Mesothelial cell of epicardium (in vitro differentiated cells): ENCODE measurements at regions not wholly inside any gene's neighbourhood (a gene's known extent, or its start where the extent isn't known, plus 50 kb on each side); places are given as distances from the start of the nearest gene placed in this dataset.
A peak's percentile ranks its signal among the peaks of the same experiment; 100 is the strongest.

Experiments used
- DNase-seq, 2 experiments: peaks; one replicate each; pipeline ENCODE4 v3.0.0; 2021; ENCODE audit warnings: low spot score in 2 of 2; ENCODE audit not compliant: unreplicated experiment in 2 of 2
- H3K27ac Mint-ChIP-seq: 2 replicates; pipeline ENCODE4 v1.8.0; 2021; ENCODE audit warnings: mixed read lengths
- H3K27me3 Mint-ChIP-seq: 2 replicates; pipeline ENCODE4 v1.8.0; 2021; ENCODE audit warnings: low read depth, mixed read lengths
- H3K36me3 Mint-ChIP-seq: 2 replicates; pipeline ENCODE4 v1.8.0; 2021; ENCODE audit warnings: mixed read lengths
- H3K4me1 Mint-ChIP-seq: 2 replicates; pipeline ENCODE4 v1.8.0; 2021; ENCODE audit warnings: mixed read lengths
- H3K4me3 Mint-ChIP-seq: 2 replicates; pipeline ENCODE4 v1.8.0; 2021; ENCODE audit warnings: mild to moderate bottlenecking, moderate library complexity, mixed read lengths
- H3K9me3 Mint-ChIP-seq: 2 replicates; pipeline ENCODE4 v1.8.0; 2021; ENCODE audit warnings: mixed read lengths
- TF ChIP-seq, protein P1 (sequence below): fragments of 200-600 bp; sonication (generic); IDR thresholded peaks from one replicate; pipeline ENCODE4 v1.5.0; 2021; ENCODE audit warnings: antibody characterized with exemption; ENCODE audit not compliant: unreplicated experiment

DNA sequence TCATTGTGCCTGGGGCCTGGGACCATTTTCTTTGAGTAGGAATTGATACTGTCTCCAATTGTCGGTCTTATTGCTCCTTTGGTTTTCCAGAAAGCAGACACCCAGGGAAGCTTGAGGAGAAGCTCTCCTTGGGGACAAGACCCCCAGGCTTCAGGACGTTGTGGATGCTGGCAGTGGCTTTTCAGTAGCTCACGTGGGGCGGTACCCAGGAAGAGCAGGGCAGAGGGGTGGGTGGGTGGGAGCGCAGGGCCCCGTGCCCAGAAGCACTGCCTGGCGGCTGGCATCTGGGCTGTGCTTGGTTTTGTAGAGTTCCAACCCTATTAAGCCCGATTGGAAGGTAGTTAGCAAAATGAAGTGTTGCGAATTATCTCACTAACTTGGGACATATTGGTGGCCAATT lies 374.2 kb upstream of the IRX1 start:
- no peak overlapping the region for H3K27ac Mint-ChIP-seq
- H3K36me3 Mint-ChIP-seq = no peaks in the 10 kb centered on the region
- H3K4me3 Mint-ChIP-seq = no peak overlapping the region
- peaks cover 20% of the 10 kb centered on the region for H3K27me3 Mint-ChIP-seq
- TF ChIP-seq, protein P1, sequence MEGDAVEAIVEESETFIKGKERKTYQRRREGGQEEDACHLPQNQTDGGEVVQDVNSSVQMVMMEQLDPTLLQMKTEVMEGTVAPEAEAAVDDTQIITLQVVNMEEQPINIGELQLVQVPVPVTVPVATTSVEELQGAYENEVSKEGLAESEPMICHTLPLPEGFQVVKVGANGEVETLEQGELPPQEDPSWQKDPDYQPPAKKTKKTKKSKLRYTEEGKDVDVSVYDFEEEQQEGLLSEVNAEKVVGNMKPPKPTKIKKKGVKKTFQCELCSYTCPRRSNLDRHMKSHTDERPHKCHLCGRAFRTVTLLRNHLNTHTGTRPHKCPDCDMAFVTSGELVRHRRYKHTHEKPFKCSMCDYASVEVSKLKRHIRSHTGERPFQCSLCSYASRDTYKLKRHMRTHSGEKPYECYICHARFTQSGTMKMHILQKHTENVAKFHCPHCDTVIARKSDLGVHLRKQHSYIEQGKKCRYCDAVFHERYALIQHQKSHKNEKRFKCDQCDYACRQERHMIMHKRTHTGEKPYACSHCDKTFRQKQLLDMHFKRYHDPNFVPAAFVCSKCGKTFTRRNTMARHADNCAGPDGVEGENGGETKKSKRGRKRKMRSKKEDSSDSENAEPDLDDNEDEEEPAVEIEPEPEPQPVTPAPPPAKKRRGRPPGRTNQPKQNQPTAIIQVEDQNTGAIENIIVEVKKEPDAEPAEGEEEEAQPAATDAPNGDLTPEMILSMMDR = no peak
- H3K4me1 Mint-ChIP-seq = no peaks in the 10 kb centered on the region
- DNase-seq = no peak
- no peaks in the 10 kb centered on the region for H3K9me3 Mint-ChIP-seq

DNA sequence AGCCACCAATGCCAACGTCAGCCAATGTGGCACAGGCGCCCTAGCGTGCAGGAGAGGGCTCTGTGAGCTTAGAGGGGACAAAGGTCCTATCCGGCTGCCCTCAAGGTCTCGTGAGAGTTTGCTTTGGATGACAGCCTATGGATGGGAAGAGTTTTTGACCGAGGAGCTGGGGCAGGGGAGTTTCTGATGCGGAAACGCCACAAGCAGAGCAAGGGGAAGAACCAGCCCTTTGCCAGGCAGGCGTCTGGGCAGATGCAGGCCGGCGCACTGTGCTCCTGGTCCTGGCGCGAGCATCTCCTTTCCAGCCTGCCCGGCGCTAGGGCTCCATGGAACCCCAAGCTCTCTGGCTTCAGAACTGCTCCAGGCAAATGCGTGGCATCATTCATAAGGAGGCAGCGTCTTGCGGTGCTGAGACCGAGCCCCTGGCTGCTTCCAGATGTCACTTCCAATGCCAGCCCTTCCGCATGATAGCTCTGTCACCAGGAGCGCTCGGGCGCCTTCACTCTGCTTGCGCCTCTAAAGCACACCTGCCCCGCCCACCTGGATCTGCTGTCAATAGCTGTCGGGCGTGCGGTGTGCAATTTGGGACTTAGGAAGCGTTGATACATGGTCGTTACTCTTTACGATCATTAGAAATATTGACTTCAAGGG lies 374.9 kb upstream of the IRX1 start:
- Mint-ChIP-seq H3K4me3 (no peak overlapping the region), H3K27ac (no peak overlapping the region), H3K36me3 (no peaks in the 10 kb centered on the region), H3K27me3 (peaks cover 18% of the 10 kb centered on the region), H3K9me3 (no peaks in the 10 kb centered on the region), H3K4me1 (no peaks in the 10 kb centered on the region)
- TF ChIP-seq, protein P1 = no peak
- peak in 1 of 2 experiments; percentile 13 for DNase-seq

DNA sequence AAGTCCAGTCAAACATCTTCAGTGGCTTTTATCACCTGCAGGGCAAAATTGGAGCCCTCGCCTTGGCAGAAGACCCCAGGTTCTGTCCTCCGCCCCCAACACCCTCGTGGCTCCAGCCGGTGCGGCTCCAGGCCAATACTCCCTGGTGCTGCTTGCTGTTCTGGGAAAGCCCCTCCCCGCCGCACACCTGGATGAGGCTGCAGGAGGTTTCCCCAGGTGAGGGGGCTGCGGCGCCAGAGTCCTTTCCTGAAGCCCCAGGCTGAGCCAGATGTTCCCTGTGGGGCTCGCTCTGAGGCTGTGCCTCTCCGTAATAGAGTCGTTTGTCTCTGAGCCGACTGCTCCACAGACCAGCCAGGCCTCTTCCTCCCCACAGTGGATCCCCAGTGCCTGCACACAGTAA lies 375.4 kb upstream of the IRX1 start:
- Mint-ChIP-seq H3K27me3 (peaks cover 15% of the 10 kb centered on the region), H3K36me3 (no peaks in the 10 kb centered on the region), H3K4me1 (no peaks in the 10 kb centered on the region), H3K9me3 (no peaks in the 10 kb centered on the region), H3K4me3 (no peak overlapping the region), H3K27ac (no peak overlapping the region)
- DNase-seq = peak in 1 of 2 experiments; percentile 36
- TF ChIP-seq, protein P1 = no peak

DNA sequence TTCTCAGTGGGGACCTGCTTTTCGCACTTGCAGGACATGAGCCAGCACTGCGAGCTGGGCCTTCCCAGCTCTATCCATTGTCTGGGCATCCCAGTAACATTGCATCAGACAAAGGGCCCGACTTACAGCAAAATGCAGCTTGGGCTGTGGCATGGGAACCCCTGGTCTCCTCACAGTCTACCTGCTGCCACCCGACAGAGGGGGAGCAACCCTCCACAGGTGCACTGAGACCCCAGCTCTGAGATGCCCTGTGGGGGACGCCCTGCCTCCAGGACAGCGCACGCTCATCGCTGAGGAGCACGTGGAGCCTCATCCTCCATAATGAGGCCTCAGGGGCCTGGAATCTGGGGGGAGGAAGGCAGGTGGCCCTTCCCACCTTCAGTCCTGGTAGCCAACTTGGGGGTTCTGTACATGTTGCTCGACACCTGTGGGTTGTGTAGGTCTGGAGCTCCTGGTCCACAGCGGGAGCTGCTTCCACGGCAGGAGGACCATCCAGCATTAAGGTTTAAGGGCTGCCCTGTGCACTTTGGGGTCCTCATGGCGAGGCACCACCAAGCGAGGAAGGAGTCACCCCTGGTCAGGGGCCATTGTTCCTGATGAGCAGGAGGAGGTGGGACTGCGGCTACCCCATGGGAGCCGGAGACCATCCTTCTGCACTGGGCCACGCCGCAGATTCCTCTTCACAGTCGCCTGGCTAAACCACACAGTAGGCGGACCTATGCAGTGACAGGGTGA lies 376.5 kb upstream of the IRX1 start:
- peak in 1 of 2 experiments; percentile 24 for DNase-seq
- Mint-ChIP-seq H3K27me3 (peaks cover 11% of the 10 kb centered on the region), H3K36me3 (no peaks in the 10 kb centered on the region), H3K4me3 (no peak overlapping the region), H3K4me1 (no peaks in the 10 kb centered on the region), H3K27ac (no peak overlapping the region), H3K9me3 (no peaks in the 10 kb centered on the region)
- TF ChIP-seq, protein P1 = no peak

DNA sequence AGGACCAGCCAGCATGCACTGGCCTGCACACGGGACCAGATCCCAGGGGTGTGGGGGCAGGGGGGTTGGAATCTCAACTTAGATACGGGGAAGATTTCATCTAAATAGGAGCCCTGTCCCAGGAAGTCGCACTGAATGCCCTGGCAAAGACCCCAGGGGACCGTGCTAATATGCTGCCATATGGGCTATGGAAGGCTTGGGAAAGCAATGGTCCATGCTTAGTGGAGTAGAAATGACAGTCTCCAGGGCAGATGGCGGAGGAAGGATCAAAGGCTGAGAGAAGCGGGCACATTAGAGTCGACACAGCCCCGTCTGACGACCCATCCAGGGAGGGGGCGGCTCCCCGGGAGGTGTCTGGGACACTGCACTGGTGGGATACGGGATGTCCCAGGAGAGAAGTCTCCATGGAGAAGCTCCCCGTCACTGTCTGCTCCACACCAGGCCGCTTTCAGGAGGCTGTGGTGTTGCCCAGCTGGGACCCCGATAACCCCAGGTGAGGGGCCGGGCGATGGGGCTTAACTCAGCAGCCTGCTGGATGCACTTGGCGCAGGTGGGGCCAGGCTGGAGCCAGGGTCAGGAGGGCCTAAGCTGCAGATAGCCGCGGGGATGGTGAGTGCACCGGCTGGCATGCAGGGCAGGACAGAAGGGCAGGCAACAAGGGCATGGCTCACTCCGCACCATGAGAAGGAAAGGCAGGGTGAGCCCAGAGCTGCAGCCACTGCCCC lies 377.7 kb upstream of the IRX1 start:
- Mint-ChIP-seq H3K9me3 (no peaks in the 10 kb centered on the region), H3K4me3 (no peak overlapping the region), H3K27ac (no peak overlapping the region), H3K36me3 (no peaks in the 10 kb centered on the region), H3K4me1 (no peaks in the 10 kb centered on the region), H3K27me3 (peaks cover 12% of the 10 kb centered on the region)
- TF ChIP-seq, protein P1 = no peak
- peak in 1 of 2 experiments; percentile 34 for DNase-seq
